HL-60 (cell line): ENCODE measurements at regions not wholly inside any gene's neighbourhood (a gene's known extent, or its start where the extent isn't known, plus 50 kb on each side); places are given as distances from the start of the nearest gene placed in this dataset.

Source experiments
- GABPA ChIP-seq: IDR thresholded peaks from 2 replicates; pipeline ENCODE4 v1.6.1; 2012; ENCODE audit warnings: low read depth
- POLR2AphosphoS5 ChIP-seq: IDR thresholded peaks from 2 replicates; pipeline ENCODE4 v1.6.1; 2012; ENCODE audit warnings: low read depth
- REST ChIP-seq: IDR thresholded peaks from 2 replicates; pipeline ENCODE4 v1.6.1; 2012; ENCODE audit warnings: low read depth; ENCODE audit not compliant: insufficient replicate concordance
- SPI1 ChIP-seq: IDR thresholded peaks from 2 replicates; pipeline ENCODE4 v1.6.1; 2012; ENCODE audit warnings: low read depth, mild to moderate bottlenecking, borderline replicate concordance
- TF ChIP-seq, protein P1 (sequence below): IDR thresholded peaks from one replicate; pipeline ENCODE4 v1.5.1; 2011; ENCODE audit warnings: low read length, control low read depth, inconsistent platforms; ENCODE audit not compliant: insufficient read depth

DNA sequence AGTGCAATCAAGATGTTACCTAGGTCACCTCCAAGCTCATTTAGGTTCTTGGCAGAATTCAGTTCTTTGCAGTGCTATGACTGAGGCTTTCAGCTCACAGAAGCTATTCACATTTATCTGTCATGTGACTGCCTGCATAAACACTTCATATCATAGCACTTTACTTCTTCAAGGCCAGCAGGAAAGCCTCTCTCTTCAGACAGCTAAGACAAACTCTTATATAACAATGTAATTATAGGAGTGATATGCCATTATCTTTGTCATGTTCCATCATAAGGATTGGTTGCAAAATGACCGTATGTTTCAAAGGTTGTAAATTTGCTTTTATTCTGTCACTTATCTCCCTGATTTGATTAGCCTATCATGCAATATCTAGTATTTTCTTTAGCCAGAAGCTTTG lies 78.8 kb upstream of the TMEM196 start:
- TF ChIP-seq, protein P1, sequence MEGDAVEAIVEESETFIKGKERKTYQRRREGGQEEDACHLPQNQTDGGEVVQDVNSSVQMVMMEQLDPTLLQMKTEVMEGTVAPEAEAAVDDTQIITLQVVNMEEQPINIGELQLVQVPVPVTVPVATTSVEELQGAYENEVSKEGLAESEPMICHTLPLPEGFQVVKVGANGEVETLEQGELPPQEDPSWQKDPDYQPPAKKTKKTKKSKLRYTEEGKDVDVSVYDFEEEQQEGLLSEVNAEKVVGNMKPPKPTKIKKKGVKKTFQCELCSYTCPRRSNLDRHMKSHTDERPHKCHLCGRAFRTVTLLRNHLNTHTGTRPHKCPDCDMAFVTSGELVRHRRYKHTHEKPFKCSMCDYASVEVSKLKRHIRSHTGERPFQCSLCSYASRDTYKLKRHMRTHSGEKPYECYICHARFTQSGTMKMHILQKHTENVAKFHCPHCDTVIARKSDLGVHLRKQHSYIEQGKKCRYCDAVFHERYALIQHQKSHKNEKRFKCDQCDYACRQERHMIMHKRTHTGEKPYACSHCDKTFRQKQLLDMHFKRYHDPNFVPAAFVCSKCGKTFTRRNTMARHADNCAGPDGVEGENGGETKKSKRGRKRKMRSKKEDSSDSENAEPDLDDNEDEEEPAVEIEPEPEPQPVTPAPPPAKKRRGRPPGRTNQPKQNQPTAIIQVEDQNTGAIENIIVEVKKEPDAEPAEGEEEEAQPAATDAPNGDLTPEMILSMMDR, result no peak
- no peak for TF ChIP-seq POLR2AphosphoS5
- no peak for TF ChIP-seq REST
- TF ChIP-seq GABPA, result no peak
- no peak for TF ChIP-seq SPI1
